Astrocyte (in vitro differentiated cells and primary cell): ENCODE measurements at regions not wholly inside any gene's neighbourhood (a gene's known extent, or its start where the extent isn't known, plus 50 kb on each side); places are given as distances from the start of the nearest gene placed in this dataset.

ENCODE experiments used
- EZH2 ChIP-seq: IDR thresholded peaks from 2 replicates; pipeline ENCODE4 v1.6.1; 2012; ENCODE audit warnings: mild to moderate bottlenecking, low read length, inconsistent platforms; ENCODE audit not compliant: insufficient read depth
- TF ChIP-seq, protein P1 (sequence below): IDR thresholded peaks from 2 replicates; pipeline ENCODE4 v1.5.1; 2011; ENCODE audit warnings: low read depth, mild to moderate bottlenecking, inconsistent platforms, low read length, moderate library complexity; ENCODE audit not compliant: insufficient read depth

GRCh38 chr22:44379817-44380755 is 67.3 kb upstream of the SHISAL1 start:
- TF ChIP-seq EZH2, result no peak
- TF ChIP-seq, protein P1, sequence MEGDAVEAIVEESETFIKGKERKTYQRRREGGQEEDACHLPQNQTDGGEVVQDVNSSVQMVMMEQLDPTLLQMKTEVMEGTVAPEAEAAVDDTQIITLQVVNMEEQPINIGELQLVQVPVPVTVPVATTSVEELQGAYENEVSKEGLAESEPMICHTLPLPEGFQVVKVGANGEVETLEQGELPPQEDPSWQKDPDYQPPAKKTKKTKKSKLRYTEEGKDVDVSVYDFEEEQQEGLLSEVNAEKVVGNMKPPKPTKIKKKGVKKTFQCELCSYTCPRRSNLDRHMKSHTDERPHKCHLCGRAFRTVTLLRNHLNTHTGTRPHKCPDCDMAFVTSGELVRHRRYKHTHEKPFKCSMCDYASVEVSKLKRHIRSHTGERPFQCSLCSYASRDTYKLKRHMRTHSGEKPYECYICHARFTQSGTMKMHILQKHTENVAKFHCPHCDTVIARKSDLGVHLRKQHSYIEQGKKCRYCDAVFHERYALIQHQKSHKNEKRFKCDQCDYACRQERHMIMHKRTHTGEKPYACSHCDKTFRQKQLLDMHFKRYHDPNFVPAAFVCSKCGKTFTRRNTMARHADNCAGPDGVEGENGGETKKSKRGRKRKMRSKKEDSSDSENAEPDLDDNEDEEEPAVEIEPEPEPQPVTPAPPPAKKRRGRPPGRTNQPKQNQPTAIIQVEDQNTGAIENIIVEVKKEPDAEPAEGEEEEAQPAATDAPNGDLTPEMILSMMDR, result no peak
